Erythroblast (primary cell): ENCODE measurements at regions not wholly inside any gene's neighbourhood (a gene's known extent, or its start where the extent isn't known, plus 50 kb on each side); places are given as distances from the start of the nearest gene placed in this dataset.

ENCODE experiments used
- GATA1 ChIP-seq: IDR thresholded peaks from 2 replicates; pipeline ENCODE4 v1.6.1; 2011; ENCODE audit warnings: low read depth, mild to moderate bottlenecking, control low read depth, low read length, moderate library complexity
- POLR2A ChIP-seq: IDR thresholded peaks from 2 replicates; pipeline ENCODE4 v1.6.1; 2011; ENCODE audit warnings: mild to moderate bottlenecking, low read length

GRCh38 chr12:86948851-86949250 is 692.7 kb upstream of the MGAT4C start:
- TF ChIP-seq POLR2A = no peak
- TF ChIP-seq GATA1 = no peak
